ENCODE measurements at regions not wholly inside any gene's neighbourhood (a gene's known extent, or its start where the extent isn't known, plus 50 kb on each side); places are given as distances from the start of the nearest gene placed in this dataset.
"Not testable (repeated sequence)": the region's sequence is repeated elsewhere in the genome, so short reads cannot be mapped to it uniquely, and the experiment has no call there.

- no peak for DNase-seq (ENCODE audit: low spot score)
Measured at GRCh38 chr11:41519696-41520095, 60.2 kb upstream of the LRRC4C start.

GRCh38 chr11:41522391-41522790 is 62.9 kb upstream of the LRRC4C start:
- no peak for DNase-seq (ENCODE audit: low spot score)

GRCh38 chr11:41522899-41523672 is 63.6 kb upstream of the LRRC4C start:
- DNase-seq (ENCODE audit: low spot score), result no peak

DNA sequence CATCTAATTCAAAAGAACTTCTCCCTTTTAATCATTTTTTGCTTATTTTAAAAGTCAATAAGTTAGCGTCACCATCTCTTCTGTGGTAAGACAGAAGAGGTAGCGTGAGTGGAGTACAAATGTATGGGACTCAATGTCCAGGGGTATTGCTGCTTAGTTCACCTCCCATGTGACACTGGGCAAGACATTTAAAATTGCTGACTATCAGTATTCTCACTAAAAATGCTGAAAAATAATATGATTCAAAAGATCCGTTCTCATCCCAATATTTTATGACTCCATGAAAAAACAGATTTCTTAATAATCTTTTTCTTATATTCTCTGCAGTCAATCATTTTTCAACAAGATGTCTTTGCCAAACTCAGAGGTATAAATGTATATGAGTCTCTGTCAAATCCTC is 68.1 kb upstream of the LRRC4C start:
- DNase-seq (ENCODE audit: low spot score), result no peak

GRCh38 chr11:41532413-41532812 is 73.0 kb upstream of the LRRC4C start:
- no peak for DNase-seq (ENCODE audit: low spot score)

DNA sequence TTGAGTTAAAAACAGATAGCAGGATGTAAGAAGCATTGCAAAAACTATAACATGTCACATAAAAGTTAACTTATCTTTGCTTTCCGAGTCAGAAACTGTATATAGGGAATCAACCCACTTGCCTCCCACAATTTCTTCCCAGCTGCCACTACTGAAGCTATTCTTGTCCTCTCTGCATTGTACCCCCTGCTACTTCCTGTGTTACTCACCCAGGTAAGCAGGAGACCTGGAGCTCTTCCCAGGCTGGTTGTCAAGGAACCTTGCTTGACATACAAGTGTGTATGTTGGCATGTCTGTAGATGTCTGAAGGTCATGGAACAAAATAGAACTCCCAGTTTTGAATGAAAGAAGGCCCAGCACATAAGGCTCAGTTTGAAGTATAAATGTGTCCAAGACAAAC is 74.3 kb upstream of the LRRC4C start:
- DNase-seq (ENCODE audit: low spot score), result no peak

DNA sequence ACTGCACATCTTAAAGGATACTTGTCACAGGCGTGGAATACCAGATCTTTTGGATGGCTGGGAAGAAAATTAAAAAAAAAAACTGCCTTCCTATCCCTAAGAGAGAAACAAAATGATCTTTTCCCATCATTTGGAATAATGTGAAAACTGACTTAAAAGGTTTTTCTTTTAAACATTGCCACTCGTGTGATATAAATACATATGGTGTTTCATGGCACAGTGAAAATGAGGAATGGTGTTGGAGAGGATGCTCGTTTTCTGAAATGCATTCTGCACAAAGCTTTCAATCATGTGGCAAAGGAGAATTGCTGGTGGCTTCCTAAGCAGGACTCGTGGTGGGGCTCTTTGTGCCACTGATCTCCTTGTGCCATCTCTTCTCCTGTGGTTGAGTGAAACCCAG is 74.9 kb upstream of the LRRC4C start:
- DNase-seq (ENCODE audit: low spot score), result no peak

GRCh38 chr11:41534861-41535260 is 75.4 kb upstream of the LRRC4C start:
- DNase-seq (ENCODE audit: low spot score), result no peak

GRCh38 chr11:41536021-41536568 is 76.6 kb upstream of the LRRC4C start:
- no peak for DNase-seq (ENCODE audit: low spot score)

GRCh38 chr11:41544902-41545301 is 85.5 kb upstream of the LRRC4C start:
- DNase-seq (ENCODE audit: low spot score), result not testable (repeated sequence)

- no peak for DNase-seq (ENCODE audit: low spot score)
Measured at GRCh38 chr11:41578421-41579051, 119.1 kb upstream of the LRRC4C start.

GRCh38 chr11:41579546-41579945 is 120.1 kb upstream of the LRRC4C start:
- no peak for DNase-seq (ENCODE audit: low spot score)

DNA sequence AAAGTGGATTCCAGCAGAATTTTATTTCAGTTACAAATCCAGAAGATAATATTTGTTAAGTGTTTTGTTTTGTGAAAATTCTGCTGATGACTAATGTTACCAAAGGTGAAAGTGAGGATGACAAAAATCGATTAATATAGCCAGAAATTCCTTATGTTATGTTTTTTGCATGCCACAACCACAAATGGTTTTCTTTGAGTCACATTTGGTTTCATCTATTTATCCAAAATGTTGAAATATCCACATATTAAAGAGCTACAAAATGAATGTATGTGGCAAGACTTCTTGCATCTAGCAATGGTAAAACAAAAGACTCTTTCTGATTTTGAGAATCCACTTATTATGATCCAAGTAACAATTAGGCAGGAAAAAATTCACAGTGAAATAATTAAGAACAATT is 150.1 kb upstream of the LRRC4C start:
- no peak for DNase-seq (ENCODE audit: low spot score)

- no peak for DNase-seq (ENCODE audit: low spot score)
Measured at GRCh38 chr11:41612415-41612814, 153.0 kb upstream of the LRRC4C start.

DNA sequence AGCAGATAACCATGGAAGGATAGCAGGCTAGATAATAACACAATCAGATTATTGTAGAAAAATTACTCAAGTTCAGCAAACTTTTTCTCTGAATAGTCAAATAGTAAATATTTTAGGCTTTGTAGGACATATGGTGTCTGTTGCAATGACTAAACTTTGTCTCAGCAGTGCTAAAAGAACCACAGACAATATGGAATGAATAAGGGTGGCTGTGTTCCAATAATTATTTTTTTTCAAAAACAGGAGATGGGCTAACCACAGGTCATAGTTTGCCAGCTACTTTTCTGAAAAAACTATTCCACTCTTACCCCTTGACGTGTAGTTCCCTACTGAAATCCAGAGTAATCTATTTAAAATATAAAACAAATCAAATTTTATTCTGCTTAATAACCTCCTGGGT is 153.9 kb upstream of the LRRC4C start:
- no peak for DNase-seq (ENCODE audit: low spot score)

DNA sequence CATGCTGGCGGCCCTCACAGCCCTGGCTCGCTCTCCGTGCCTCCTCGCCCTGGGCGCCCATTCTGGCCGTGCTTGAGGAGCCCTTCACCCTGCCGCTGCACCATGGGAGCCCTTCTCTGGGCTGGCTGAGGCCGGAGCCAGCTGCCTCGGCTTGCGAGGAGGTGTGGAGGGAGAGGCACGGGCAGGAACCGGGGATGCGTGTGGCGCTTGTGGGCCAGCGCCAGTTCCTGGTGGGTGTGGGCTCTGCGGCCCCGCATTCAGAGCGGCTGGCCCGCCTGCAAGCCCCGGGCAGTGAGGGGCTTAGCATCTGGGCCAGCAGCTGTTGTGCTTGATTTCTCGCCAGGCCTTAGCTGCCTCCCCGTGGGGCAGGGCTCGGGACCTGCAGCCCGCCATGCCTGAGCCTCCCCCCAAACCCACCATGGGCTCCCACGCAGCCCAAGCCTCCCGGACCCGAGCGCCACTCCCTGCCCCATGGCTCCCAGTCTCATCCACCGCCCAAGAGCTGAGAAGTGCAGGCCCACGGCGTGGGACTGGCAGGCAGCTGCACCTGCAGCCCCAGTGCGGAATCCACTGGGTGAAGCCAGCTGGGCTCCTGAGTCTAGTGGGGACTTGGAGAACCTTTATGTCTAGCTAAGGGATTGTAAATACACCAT is 163.4 kb upstream of the LRRC4C start:
- no peak for DNase-seq (ENCODE audit: low spot score)

- DNase-seq (ENCODE audit: low spot score), result no peak
Measured at GRCh38 chr11:41659985-41660384, 200.5 kb upstream of the LRRC4C start.

- no peak for DNase-seq (ENCODE audit: low spot score)
Measured at GRCh38 chr11:41660585-41660984, 201.1 kb upstream of the LRRC4C start.

DNA sequence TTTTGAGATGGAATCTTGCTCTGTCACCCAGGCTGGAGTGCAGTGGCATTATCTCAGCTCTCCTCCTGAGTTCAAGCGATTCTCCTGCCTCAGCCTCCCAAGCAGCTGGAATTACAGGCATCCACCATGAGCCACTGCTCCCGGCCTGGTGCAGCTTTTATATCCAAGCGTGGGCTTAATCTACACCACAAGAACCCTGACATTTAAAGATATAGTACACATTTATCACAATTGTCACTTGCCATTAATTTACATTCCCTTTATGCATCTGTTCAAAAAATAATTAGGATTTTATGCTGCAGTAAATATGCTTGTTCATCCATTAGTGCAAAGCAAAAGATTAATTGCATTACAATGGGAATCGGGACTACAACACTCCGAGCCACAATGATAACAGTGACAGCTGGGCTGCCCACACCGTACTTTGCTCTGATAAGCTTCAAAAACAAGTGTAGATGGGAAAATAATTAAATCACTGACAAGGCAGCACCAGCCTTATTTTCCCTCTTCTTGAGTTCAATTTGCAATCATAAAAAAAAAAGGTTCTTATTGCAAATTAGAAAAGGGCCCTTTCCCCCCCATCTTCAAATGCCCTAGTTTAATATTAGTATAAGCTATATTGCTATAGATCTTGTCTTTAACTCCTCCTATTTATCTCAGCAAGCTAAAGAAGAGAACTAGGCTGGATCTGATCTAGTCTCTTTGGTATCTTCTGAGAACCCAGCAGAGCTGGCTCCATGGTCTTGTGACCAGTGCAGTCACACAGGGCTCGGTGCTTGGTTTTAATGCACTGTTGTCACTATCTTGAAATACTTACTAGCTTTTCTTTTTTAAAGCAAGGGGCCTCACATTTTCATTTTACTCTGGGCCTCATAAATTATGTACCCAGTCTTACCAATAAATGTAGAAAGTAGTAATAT is 206.2 kb upstream of the LRRC4C start:
- no peak for DNase-seq (ENCODE audit: low spot score)

GRCh38 chr11:41666951-41667653 is 207.7 kb upstream of the LRRC4C start:
- no peak for DNase-seq (ENCODE audit: low spot score)

GRCh38 chr11:41675205-41675604 is 215.8 kb upstream of the LRRC4C start:
- DNase-seq (ENCODE audit: low spot score), result no peak
